Spinal cord (tissue), 9 donors: ENCODE measurements at regions not wholly inside any gene's neighbourhood (a gene's known extent, or its start where the extent isn't known, plus 50 kb on each side); places are given as distances from the start of the nearest gene placed in this dataset.
A peak's percentile ranks its signal among the peaks of the same experiment; 100 is the strongest.

ENCODE experiments used
- DNase-seq, 6 donors: peaks; one replicate each; pipeline versions ENCODE4 v3.0.0 to v3.0.0-alpha.2; 2013 to 2015; ENCODE audit warnings: low spot score in 6 of 6, low read depth in 4 of 6
- H3K27ac ChIP-seq: one replicate; pipeline ENCODE4 v1.5.1; 2013; ENCODE audit warnings: low read depth, low read length, control low read depth
- H3K27me3 ChIP-seq: one replicate; pipeline ENCODE4 v1.6.1; 2013; ENCODE audit warnings: low read length; ENCODE audit not compliant: control insufficient read depth, insufficient read depth
- H3K36me3 ChIP-seq: one replicate; pipeline ENCODE4 v1.6.1; 2013; ENCODE audit warnings: low read length; ENCODE audit not compliant: control insufficient read depth, insufficient read depth
- H3K4me1 ChIP-seq: one replicate; pipeline ENCODE4 v1.6.1; 2013; ENCODE audit warnings: low read length; ENCODE audit not compliant: control insufficient read depth, insufficient read depth
- H3K4me3 ChIP-seq: one replicate; pipeline ENCODE4 v1.5.1; 2013; ENCODE audit warnings: low read depth, low read length, control low read depth
- H3K9me3 ChIP-seq: one replicate; pipeline ENCODE4 v1.6.1; 2013; ENCODE audit warnings: low read length; ENCODE audit not compliant: control insufficient read depth, insufficient read depth
- WGBS: methylation state at CpG from one replicate; pipeline ENCODE4 v1.1.5; 2013; ENCODE audit warnings: missing lambda C conversion rate; ENCODE audit not compliant: insufficient coverage; 5-methylcytosine and 5-hydroxymethylcytosine counted together
- donor health status: healthy.

- Histone ChIP-seq H3K27ac (no peak overlapping the region), H3K4me3 (no peak overlapping the region), H3K27me3 (no peaks in the 10 kb centered on the region), H3K9me3 (no peaks in the 10 kb centered on the region), H3K4me1 (no peaks in the 10 kb centered on the region), H3K36me3 (no peaks in the 10 kb centered on the region)
- DNase-seq: peak in 1 of 6 donors; percentile 21
- WGBS: 80% methylated on average over 1 of the region's 4 CpGs
Observed at GRCh38 chr5:68873198-68873597, 220.6 kb upstream of the SLC30A5 start.

- H3K4me3 ChIP-seq: no peak overlapping the region
- H3K4me1 ChIP-seq: no peaks in the 10 kb centered on the region
- no peaks in the 10 kb centered on the region for H3K9me3 ChIP-seq
- no peak overlapping the region for H3K27ac ChIP-seq
- DNase-seq: no peak
- WGBS: 66% methylated on average over 2 of the region's 3 CpGs
- no peaks in the 10 kb centered on the region for H3K36me3 ChIP-seq
- no peaks in the 10 kb centered on the region for H3K27me3 ChIP-seq
Observed at GRCh38 chr5:68875351-68875750, 218.5 kb upstream of the SLC30A5 start.

- no peak overlapping the region for H3K4me3 ChIP-seq
- WGBS: 58% methylated on average over 2 of the region's 8 CpGs
- no peak for DNase-seq
- H3K9me3 ChIP-seq: no peaks in the 10 kb centered on the region
- H3K27ac ChIP-seq: no peak overlapping the region
- no peaks in the 10 kb centered on the region for H3K27me3 ChIP-seq
- no peaks in the 10 kb centered on the region for H3K36me3 ChIP-seq
- no peaks in the 10 kb centered on the region for H3K4me1 ChIP-seq
Observed at GRCh38 chr5:68883436-68883835, 210.4 kb upstream of the SLC30A5 start.

GRCh38 chr5:68884144-68884754, 209.6 kb upstream of the SLC30A5 start:
- peak in 1 of 6 donors; percentile 75 for DNase-seq

GRCh38 chr5:68884883-68885282, 208.9 kb upstream of the SLC30A5 start:
- Histone ChIP-seq H3K4me3 (no peak overlapping the region), H3K4me1 (no peaks in the 10 kb centered on the region), H3K9me3 (no peaks in the 10 kb centered on the region), H3K36me3 (no peaks in the 10 kb centered on the region), H3K27me3 (no peaks in the 10 kb centered on the region), H3K27ac (no peak overlapping the region)
- DNase-seq: peak in 1 of 6 donors; percentile 55

More at GRCh38 chr5:68884144-68884754, 209.6 kb upstream of the SLC30A5 start:
- Histone ChIP-seq H3K4me1 (no peaks in the 10 kb centered on the region), H3K27me3 (no peaks in the 10 kb centered on the region), H3K4me3 (no peak overlapping the region), H3K36me3 (no peaks in the 10 kb centered on the region), H3K9me3 (no peaks in the 10 kb centered on the region), H3K27ac (no peak overlapping the region)
- WGBS: 20% methylated on average over 2 of the region's 4 CpGs

- Histone ChIP-seq H3K4me3 (no peak overlapping the region), H3K27ac (no peak overlapping the region), H3K9me3 (no peaks in the 10 kb centered on the region), H3K36me3 (no peaks in the 10 kb centered on the region), H3K27me3 (no peaks in the 10 kb centered on the region), H3K4me1 (no peaks in the 10 kb centered on the region)
- DNase-seq: no peak
- 97% methylated on average over 3 of the region's 4 CpGs for WGBS
Observed at GRCh38 chr5:68886814-68887213, 207.0 kb upstream of the SLC30A5 start.

GRCh38 chr5:68891718-68892117, 202.1 kb upstream of the SLC30A5 start:
- DNase-seq: no peak
- no peaks in the 10 kb centered on the region for H3K4me1 ChIP-seq
- no peak overlapping the region for H3K27ac ChIP-seq
- WGBS: no CpG with 5 or more reads among the region's 2 CpGs
- no peaks in the 10 kb centered on the region for H3K36me3 ChIP-seq
- no peak overlapping the region for H3K4me3 ChIP-seq
- no peaks in the 10 kb centered on the region for H3K9me3 ChIP-seq
- H3K27me3 ChIP-seq: no peaks in the 10 kb centered on the region

DNA sequence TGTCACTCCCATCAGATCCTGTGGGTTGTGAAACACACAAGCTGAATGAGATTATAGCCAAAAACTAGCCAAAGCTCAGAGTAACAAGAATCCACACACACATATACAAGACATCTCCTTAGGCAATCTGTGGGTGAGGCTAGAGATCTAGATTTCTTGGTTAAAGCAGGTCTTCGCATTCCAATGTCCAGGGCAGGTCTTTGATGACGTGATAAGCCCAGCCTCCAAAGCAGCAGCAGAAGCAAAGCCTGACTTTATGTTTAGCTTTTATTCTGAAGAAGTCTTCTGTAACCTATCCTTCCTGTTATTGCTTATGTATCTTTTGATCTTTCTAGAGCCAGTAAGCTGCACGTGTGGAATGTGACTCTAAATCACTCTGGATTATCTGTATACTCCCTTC, 199.1 kb upstream of the SLC30A5 start:
- no peak overlapping the region for H3K4me3 ChIP-seq
- WGBS: no CpG with 5 or more reads among the region's 3 CpGs
- no peaks in the 10 kb centered on the region for H3K27me3 ChIP-seq
- no peaks in the 10 kb centered on the region for H3K4me1 ChIP-seq
- no peaks in the 10 kb centered on the region for H3K36me3 ChIP-seq
- H3K9me3 ChIP-seq: no peaks in the 10 kb centered on the region
- no peak overlapping the region for H3K27ac ChIP-seq
- no peak for DNase-seq

- Histone ChIP-seq H3K4me3 (no peak overlapping the region), H3K36me3 (no peaks in the 10 kb centered on the region), H3K27ac (no peak overlapping the region), H3K4me1 (no peaks in the 10 kb centered on the region), H3K9me3 (no peaks in the 10 kb centered on the region), H3K27me3 (no peaks in the 10 kb centered on the region)
- peak in 4 of 6 donors; percentile 28 to 91 (median 47) for DNase-seq
- 8% methylated on average over 4 of the region's 4 CpGs for WGBS
Observed at GRCh38 chr5:68898951-68899471, 194.8 kb upstream of the SLC30A5 start.
